H54 (cell line): ENCODE measurements at regions not wholly inside any gene's neighbourhood (a gene's known extent, or its start where the extent isn't known, plus 50 kb on each side); places are given as distances from the start of the nearest gene placed in this dataset.
"Not testable (repeated sequence)": the region's sequence is repeated elsewhere in the genome, so short reads cannot be mapped to it uniquely, and the experiment has no call there.

Experiments
- DNase-seq: peaks from one replicate; pipeline ENCODE4 v3.0.0; 2011; ENCODE audit warnings: low spot score, mixed read lengths; ENCODE audit not compliant: insufficient read length
- FAIRE-seq: peaks from 3 replicates; lab custom pipeline; 2011; peaks lifted over from hg19 to GRCh38; lab: Jason Lieb, UNC
- POLR2A ChIP-seq: IDR thresholded peaks from 2 replicates; pipeline ENCODE4 v1.6.1; 2011; ENCODE audit warnings: low read depth, mild to moderate bottlenecking, low read length

DNA sequence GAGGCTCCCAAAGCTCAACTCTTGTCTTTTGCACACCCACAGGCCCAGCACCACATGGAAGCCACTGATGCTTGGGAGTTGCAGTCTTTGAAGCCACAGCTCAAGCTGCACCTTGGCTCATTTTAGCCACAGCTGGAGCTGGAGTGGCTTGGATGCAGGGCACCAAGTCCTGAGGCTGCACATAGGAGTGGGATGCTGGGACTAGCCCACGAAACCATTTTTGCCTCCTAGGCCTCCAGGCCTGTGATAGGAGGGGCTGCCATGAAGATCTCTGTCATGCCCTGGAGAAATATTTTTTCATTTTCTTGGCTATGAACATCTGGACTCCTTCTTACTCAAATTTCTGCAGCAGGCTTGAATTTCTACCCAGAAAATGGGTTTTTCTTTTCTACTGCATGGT lies 438.5 kb upstream of the TNC start:
- FAIRE-seq = no peak
- no peak for DNase-seq
- no peak for TF ChIP-seq POLR2A

DNA sequence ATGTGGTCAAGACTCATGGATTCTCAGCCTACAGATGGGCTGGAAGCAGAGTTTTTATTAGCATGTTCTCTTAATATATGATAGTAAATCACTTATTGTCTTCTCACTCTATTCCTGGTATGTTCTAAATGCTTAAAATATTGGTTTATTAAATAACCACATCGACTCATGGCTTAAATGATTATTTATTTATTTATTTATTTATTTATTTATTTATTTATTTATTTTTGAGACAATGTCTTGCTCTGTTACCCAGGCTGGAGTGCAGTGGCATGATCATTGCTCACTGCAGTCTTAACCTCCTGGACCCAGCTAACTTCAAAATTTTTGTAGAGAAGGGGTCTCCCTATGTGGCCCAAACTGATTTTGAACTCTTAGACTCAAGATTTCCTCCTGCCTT lies 457.2 kb upstream of the TNC start:
- DNase-seq (no peak), FAIRE-seq (no peak)
- no peak for TF ChIP-seq POLR2A

DNA sequence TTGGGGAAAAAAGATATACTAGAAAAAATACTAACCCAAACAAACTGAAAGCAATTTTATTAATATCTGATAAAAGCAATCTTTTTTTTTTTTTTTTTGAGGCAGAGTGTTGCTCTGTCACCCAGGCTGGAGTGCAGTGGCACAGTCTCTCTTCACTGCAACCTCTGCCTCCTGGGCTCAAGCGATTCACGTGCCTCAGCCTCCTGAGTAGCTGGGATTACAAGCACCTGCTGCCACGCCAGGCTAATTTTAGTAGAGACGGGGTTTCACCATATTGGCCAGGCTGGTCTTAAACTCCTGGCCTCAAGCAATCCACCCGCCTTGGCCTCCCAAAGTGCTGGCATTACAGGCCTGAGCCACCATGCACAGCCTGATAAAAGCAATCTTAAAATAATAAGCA lies 467.5 kb upstream of the TNC start:
- DNase-seq = not testable (repeated sequence)

DNA sequence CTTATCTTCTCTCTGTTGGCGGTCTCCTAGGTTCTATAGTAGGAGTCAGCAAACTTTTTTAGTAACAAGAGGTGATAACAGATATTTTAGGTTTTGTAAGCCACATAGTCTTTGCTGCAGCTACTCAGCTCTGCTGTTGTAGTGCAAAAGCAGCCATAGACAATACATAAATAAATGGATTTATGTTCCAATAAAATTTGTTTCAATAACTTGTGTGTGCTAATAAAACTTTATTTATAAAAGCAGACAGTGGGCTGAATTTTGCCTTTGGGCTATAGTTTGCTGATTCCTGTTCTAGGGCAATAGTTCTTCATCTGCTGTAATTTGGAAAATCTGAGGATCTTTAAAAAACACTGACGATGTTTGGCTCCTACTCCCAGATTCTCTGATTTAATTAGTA lies 469.4 kb upstream of the TNC start:
- no peak for TF ChIP-seq POLR2A
- FAIRE-seq (no peak), DNase-seq (no peak)

More for the DNA sequence above, 467.5 kb upstream of the TNC start:
- FAIRE-seq = not testable (repeated sequence)

GRCh38 chr9:115590011-115590410 lies 472.1 kb upstream of the TNC start:
- FAIRE-seq (peak; percentile 99), DNase-seq (peak; percentile 42)
- no peak for TF ChIP-seq POLR2A

DNA sequence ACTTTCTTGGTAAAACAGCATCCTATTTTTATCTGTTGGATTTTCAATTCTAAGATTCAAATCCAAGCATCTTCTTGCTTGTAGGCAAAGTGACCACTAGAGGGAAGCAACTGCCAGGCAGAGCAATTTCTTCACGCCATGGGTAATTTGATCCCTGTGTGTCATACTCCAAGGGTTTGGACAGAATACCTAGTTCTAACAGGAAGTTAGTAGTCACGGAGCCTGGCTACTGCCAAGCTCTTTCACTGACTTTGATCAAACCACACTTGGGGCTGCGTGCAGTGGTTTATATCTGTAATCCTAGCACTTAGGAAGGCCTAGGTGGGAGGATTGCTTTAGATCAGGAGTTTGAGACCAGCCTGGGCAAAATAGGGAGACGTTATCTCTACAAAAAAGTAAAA lies 473.6 kb upstream of the TNC start:
- peak; percentile 100 for FAIRE-seq
- no peak for TF ChIP-seq POLR2A
- peak; percentile 80 for DNase-seq

- no peak for DNase-seq
- FAIRE-seq = peak; percentile 94
- TF ChIP-seq POLR2A = no peak
These were observed 475.7 kb upstream of the TNC start for GRCh38 chr9:115593587-115594091.

DNA sequence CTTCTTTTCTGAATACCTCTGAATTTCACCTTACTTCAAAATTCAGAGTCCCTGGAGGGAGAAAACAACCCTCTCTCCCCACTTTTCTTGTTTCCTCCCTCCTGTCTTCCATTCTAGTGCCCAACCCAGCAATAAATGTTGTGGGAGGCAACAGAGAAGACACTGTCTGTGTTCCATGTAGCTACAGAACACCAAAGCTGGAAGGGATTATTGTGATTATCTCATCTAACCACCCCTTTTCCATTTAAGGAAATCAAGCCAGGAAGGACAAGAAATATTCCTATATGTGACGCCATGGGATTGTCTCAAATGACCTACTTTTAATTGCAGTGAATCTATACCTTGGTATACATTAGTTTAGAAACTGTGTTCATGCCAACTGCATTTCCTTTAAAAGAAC lies 476.6 kb upstream of the TNC start:
- TF ChIP-seq POLR2A = no peak
- DNase-seq = no peak
- FAIRE-seq = no peak

DNA sequence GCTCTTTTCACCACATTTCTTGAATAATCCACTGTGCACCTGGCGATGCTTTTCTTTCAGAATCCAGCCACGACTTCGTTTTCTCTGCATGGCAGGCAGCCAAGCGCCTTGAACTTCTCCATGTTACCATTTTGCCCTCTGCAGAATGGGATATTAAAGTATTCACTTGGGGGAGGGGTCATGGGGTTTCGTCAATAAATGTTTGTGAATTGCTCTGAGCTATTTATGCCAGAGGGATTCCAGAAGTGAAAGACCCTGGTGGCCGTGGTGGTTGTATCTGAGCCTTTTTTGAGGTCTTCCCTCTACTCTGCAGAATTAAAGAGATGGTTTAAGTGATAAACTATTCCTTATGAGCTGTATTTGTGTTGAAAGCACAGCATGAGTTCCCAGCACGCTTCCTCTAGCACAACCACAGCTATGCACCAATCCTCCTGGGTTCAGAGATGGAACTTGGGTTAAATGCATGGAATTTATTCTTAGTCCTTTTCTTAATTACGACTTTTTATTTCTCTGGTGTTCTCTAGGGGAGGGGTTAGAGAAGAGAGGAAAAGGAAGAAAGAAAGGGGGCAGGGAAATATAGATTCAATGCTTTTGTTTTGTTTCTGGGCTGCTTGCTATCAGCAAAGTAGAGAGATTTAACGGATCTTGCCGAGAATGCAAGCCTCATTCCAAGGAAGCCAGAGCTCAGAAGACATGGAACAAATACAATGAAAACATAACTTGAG lies 478.2 kb upstream of the TNC start:
- DNase-seq (peak; percentile 52), FAIRE-seq (peak; percentile 97)
- no peak for TF ChIP-seq POLR2A

DNA sequence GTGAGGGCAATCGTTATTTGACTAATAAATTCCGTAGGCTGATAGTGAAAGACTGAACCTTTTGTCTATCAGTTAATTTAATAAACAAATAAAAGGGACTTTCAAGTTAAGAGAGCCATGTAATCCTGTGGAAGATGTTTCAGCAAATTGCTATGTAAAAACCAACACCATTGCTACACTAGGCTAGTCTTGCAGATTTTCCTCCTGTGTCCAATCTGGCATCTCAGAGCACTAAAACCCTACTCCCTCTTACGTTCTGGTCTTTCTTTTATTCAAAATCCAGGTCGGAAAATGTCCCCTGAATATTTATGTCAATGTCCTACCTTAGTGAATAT lies 478.8 kb upstream of the TNC start:
- no peak for FAIRE-seq
- TF ChIP-seq POLR2A = no peak

GRCh38 chr9:115597330-115597895 lies 479.5 kb upstream of the TNC start:
- no peak for DNase-seq
- TF ChIP-seq POLR2A = no peak
- FAIRE-seq = peak; percentile 86

More for the DNA sequence above, 478.8 kb upstream of the TNC start:
- no peak for DNase-seq

GRCh38 chr9:115598751-115599150 lies 480.8 kb upstream of the TNC start:
- no peak for TF ChIP-seq POLR2A
- no peak for DNase-seq
- peak; percentile 30 for FAIRE-seq

GRCh38 chr9:115599898-115600297 lies 481.9 kb upstream of the TNC start:
- FAIRE-seq (peak; percentile 75), DNase-seq (no peak)
- TF ChIP-seq POLR2A = no peak

GRCh38 chr9:115601434-115601833 lies 483.5 kb upstream of the TNC start:
- no peak for FAIRE-seq
- no peak for DNase-seq
- no peak for TF ChIP-seq POLR2A
